ENCODE measurements at regions not wholly inside any gene's neighbourhood (a gene's known extent, or its start where the extent isn't known, plus 50 kb on each side); places are given as distances from the start of the nearest gene placed in this dataset.

GRCh38 chr4:82125787-82126297, 247.9 kb downstream of the HNRNPD start:
- no peak overlapping the region for H3K9ac ChIP-seq (ENCODE audit: insufficient read depth, low read length)
- no peaks in the 10 kb centered on the region for H3K27me3 ChIP-seq (ENCODE audit: control insufficient read depth, insufficient read depth, low read length)
- no peak overlapping the region for H3K4me2 ChIP-seq (ENCODE audit: extremely low read depth, insufficient read depth, low read length)
- no peaks in the 10 kb centered on the region for H3K79me2 ChIP-seq (ENCODE audit: control insufficient read depth, insufficient read depth, low read length)
- no peaks in the 10 kb centered on the region for H3K36me3 ChIP-seq (ENCODE audit: control insufficient read depth, insufficient read depth, low read length)
- no peak overlapping the region for H3K27ac ChIP-seq (ENCODE audit: insufficient read depth, low read length)
- no peak for DNase-seq (ENCODE audit: low read depth in 2 of 2)
- H4K20me1 ChIP-seq (ENCODE audit: control insufficient read depth, extremely low read depth, insufficient read depth, low read length), result no peaks in the 10 kb centered on the region
- no peak overlapping the region for H2AFZ ChIP-seq (ENCODE audit: low read length)
- no peaks in the 10 kb centered on the region for H3K9me3 ChIP-seq (ENCODE audit: control insufficient read depth, insufficient read depth, low read depth, low read length)
- TF ChIP-seq EZH2 (IDR thresholded peaks at IDR 0.05; ENCODE audit: low read length, missing control alignments) (no peak), CTCF (conservative IDR thresholded peaks at IDR 0.05 in 1 of 2, IDR thresholded peaks at IDR 0.05 in 1 of 2; ENCODE audit: low read depth in 1 of 2, low read length in 2 of 2) (no peak)
- H3K4me1 ChIP-seq (ENCODE audit: control insufficient read depth, extremely low read depth, insufficient read depth, low read length), result no peaks in the 10 kb centered on the region
- no peak overlapping the region for H3K4me3 ChIP-seq (replicated peaks in 1 of 4; ENCODE audit: control extremely low read depth in 1 of 4, insufficient read depth in 1 of 4, low read depth in 3 of 4, low read length in 4 of 4)

GRCh38 chr4:82124932-82125786, 248.6 kb downstream of the HNRNPD start:
- Histone ChIP-seq H3K27ac (ENCODE audit: insufficient read depth, low read length) (no peak overlapping the region), H3K4me1 (ENCODE audit: control insufficient read depth, extremely low read depth, insufficient read depth, low read length) (no peaks in the 10 kb centered on the region), H2AFZ (ENCODE audit: low read length) (no peak overlapping the region), H3K9ac (ENCODE audit: insufficient read depth, low read length) (no peak overlapping the region), H3K4me2 (ENCODE audit: extremely low read depth, insufficient read depth, low read length) (no peak overlapping the region), H3K79me2 (ENCODE audit: control insufficient read depth, insufficient read depth, low read length) (no peaks in the 10 kb centered on the region), H4K20me1 (ENCODE audit: control insufficient read depth, extremely low read depth, insufficient read depth, low read length) (no peaks in the 10 kb centered on the region), H3K4me3 (replicated peaks in 1 of 4; ENCODE audit: control extremely low read depth in 1 of 4, insufficient read depth in 1 of 4, low read depth in 3 of 4, low read length in 4 of 4) (no peak overlapping the region), H3K9me3 (ENCODE audit: control insufficient read depth, insufficient read depth, low read depth, low read length) (no peaks in the 10 kb centered on the region), H3K36me3 (ENCODE audit: control insufficient read depth, insufficient read depth, low read length) (no peaks in the 10 kb centered on the region), H3K27me3 (ENCODE audit: control insufficient read depth, insufficient read depth, low read length) (no peaks in the 10 kb centered on the region)
- TF ChIP-seq EZH2 (IDR thresholded peaks at IDR 0.05; ENCODE audit: low read length, missing control alignments) (no peak), CTCF (conservative IDR thresholded peaks at IDR 0.05 in 1 of 2, IDR thresholded peaks at IDR 0.05 in 1 of 2; ENCODE audit: low read depth in 1 of 2, low read length in 2 of 2) (no peak)
- DNase-seq (ENCODE audit: low read depth in 2 of 2), result no peak

- Histone ChIP-seq H3K9ac (ENCODE audit: insufficient read depth, low read length) (no peak overlapping the region), H3K27me3 (ENCODE audit: control insufficient read depth, insufficient read depth, low read length) (no peaks in the 10 kb centered on the region), H3K27ac (ENCODE audit: insufficient read depth, low read length) (no peak overlapping the region), H3K79me2 (ENCODE audit: control insufficient read depth, insufficient read depth, low read length) (no peaks in the 10 kb centered on the region), H3K9me3 (ENCODE audit: control insufficient read depth, insufficient read depth, low read depth, low read length) (no peaks in the 10 kb centered on the region), H3K4me2 (ENCODE audit: extremely low read depth, insufficient read depth, low read length) (no peak overlapping the region), H3K4me3 (replicated peaks in 1 of 4; ENCODE audit: control extremely low read depth in 1 of 4, insufficient read depth in 1 of 4, low read depth in 3 of 4, low read length in 4 of 4) (no peak overlapping the region), H4K20me1 (ENCODE audit: control insufficient read depth, extremely low read depth, insufficient read depth, low read length) (no peaks in the 10 kb centered on the region), H2AFZ (ENCODE audit: low read length) (no peak overlapping the region), H3K36me3 (ENCODE audit: control insufficient read depth, insufficient read depth, low read length) (no peaks in the 10 kb centered on the region), H3K4me1 (ENCODE audit: control insufficient read depth, extremely low read depth, insufficient read depth, low read length) (no peaks in the 10 kb centered on the region)
- no peak for DNase-seq (ENCODE audit: low read depth in 2 of 2)
- TF ChIP-seq CTCF (conservative IDR thresholded peaks at IDR 0.05 in 1 of 2, IDR thresholded peaks at IDR 0.05 in 1 of 2; ENCODE audit: low read depth in 1 of 2, low read length in 2 of 2) (no peak), EZH2 (IDR thresholded peaks at IDR 0.05; ENCODE audit: low read length, missing control alignments) (no peak)
These were observed 249.4 kb downstream of the HNRNPD start for GRCh38 chr4:82124365-82124764.
